SK-N-SH treated with all-trans-retinoic acid at 6 μM for 48 hours (cell line): ENCODE measurements at regions not wholly inside any gene's neighbourhood (a gene's known extent, or its start where the extent isn't known, plus 50 kb on each side); places are given as distances from the start of the nearest gene placed in this dataset.

ENCODE experiments used
- BACH2 ChIP-seq: fragments of 250-450 bp; sonication (Bioruptor Pico); IDR thresholded peaks from 2 replicates; pipeline ENCODE4 v1.9.0; 2021; ENCODE audit warnings: mild to moderate bottlenecking, borderline replicate concordance
- CSRNP3 ChIP-seq: fragments of 250-450 bp; sonication (Bioruptor Pico); IDR thresholded peaks from 2 replicates; pipeline ENCODE4 v1.5.1; 2021; ENCODE audit warnings: mild to moderate bottlenecking, moderate library complexity
- PATZ1 ChIP-seq: fragments of 250-450 bp; sonication (Bioruptor Pico); IDR thresholded peaks from 2 replicates; pipeline ENCODE4 v1.8.0; 2020; ENCODE audit warnings: mild to moderate bottlenecking, moderate library complexity, borderline replicate concordance
- RARB ChIP-seq: fragments of 250-450 bp; sonication (Bioruptor Pico); IDR thresholded peaks from 2 replicates; pipeline ENCODE4 v1.8.0; 2021; ENCODE audit warnings: mild to moderate bottlenecking, moderate library complexity
- SNAI2 ChIP-seq: fragments of 250-450 bp; sonication (Bioruptor Pico); IDR thresholded peaks from 2 replicates; pipeline ENCODE4 v1.5.0; 2020; ENCODE audit warnings: mild to moderate bottlenecking, moderate library complexity
- TCF4 ChIP-seq: fragments of 250-450 bp; sonication (Bioruptor Pico); IDR thresholded peaks from 2 replicates; pipeline ENCODE4 v1.8.0; 2021; ENCODE audit warnings: mild to moderate bottlenecking, moderate library complexity, borderline replicate concordance
- TSHZ2 ChIP-seq: fragments of 250-450 bp; sonication (Bioruptor Pico); IDR thresholded peaks from 2 replicates; pipeline ENCODE4 v1.5.0; 2020; ENCODE audit warnings: mild to moderate bottlenecking, moderate library complexity
- ZFP30 ChIP-seq: fragments of 450-650 bp; formaldehyde crosslinking; IDR thresholded peaks from 2 replicates; pipeline ENCODE4 v1.5.0; 2022; ENCODE audit warnings: mild to moderate bottlenecking, moderate library complexity

- TF ChIP-seq ZFP30 (no peak), TCF4 (CRISPR knock-in tag) (no peak), PATZ1 (CRISPR knock-in tag) (no peak), BACH2 (no peak), SNAI2 (CRISPR knock-in tag) (no peak), TSHZ2 (CRISPR knock-in tag) (no peak), RARB (CRISPR knock-in tag) (no peak), CSRNP3 (no peak)
These were observed 387.3 kb upstream of the XYLT1 start for GRCh38 chr16:17858061-17858460.
